GM12872 (cell line): ENCODE measurements at regions not wholly inside any gene's neighbourhood (a gene's known extent, or its start where the extent isn't known, plus 50 kb on each side); places are given as distances from the start of the nearest gene placed in this dataset.

Experiments
- CTCF ChIP-seq: IDR thresholded peaks from 3 replicates; pipeline ENCODE4 v1.5.1; 2011; ENCODE audit warnings: low read depth, mild to moderate bottlenecking, low read length, moderate library complexity; ENCODE audit not compliant: insufficient read depth

GRCh38 chr14:49487238-49487637 is 98.9 kb downstream of the RPS29 start:
- no peak for TF ChIP-seq CTCF

GRCh38 chr14:49485290-49485689 is 100.9 kb downstream of the RPS29 start:
- no peak for TF ChIP-seq CTCF

- no peak for TF ChIP-seq CTCF
Measured at GRCh38 chr14:49484180-49484579, 102.0 kb downstream of the RPS29 start.

GRCh38 chr14:49483268-49483667 is 102.9 kb downstream of the RPS29 start:
- TF ChIP-seq CTCF, result no peak

GRCh38 chr14:49480979-49481498 is 105.1 kb downstream of the RPS29 start:
- no peak for TF ChIP-seq CTCF

GRCh38 chr14:49480053-49480760 is 106.0 kb downstream of the RPS29 start:
- no peak for TF ChIP-seq CTCF

- no peak for TF ChIP-seq CTCF
Measured at GRCh38 chr14:49479432-49479831, 106.7 kb downstream of the RPS29 start.

GRCh38 chr14:49478784-49479183 is 107.4 kb downstream of the RPS29 start:
- TF ChIP-seq CTCF, result no peak
